GM23338 (cell line): ENCODE measurements at regions not wholly inside any gene's neighbourhood (a gene's known extent, or its start where the extent isn't known, plus 50 kb on each side); places are given as distances from the start of the nearest gene placed in this dataset.

Experiments used
- ATAC-seq: fragments of 200-7000 bp; cut with Tn5 transposase; 3 replicates; pipeline ENCODE4 v1.9.1; 2020
- DNase-seq: peaks from one replicate; pipeline ENCODE4 v3.0.0-alpha.2; 2015; ENCODE audit warnings: low spot score
- H2AFZ ChIP-seq: fragments of 200-600 bp; sonication (generic); 2 replicates; pipeline ENCODE4 v1.8.0; 2016; ENCODE audit warnings: antibody characterized with exemption, mild to moderate bottlenecking, moderate library complexity
- H3F3A ChIP-seq: fragments of 200-600 bp; sonication (generic); replicated peaks from 2 replicates; pipeline ENCODE4 v1.8.0; 2017; ENCODE audit warnings: antibody characterized with exemption, mixed run types, low read depth
- H3K27ac ChIP-seq: fragments of 200-600 bp; sonication (generic); 2 replicates; pipeline ENCODE4 v1.6.1; 2016; ENCODE audit warnings: low read depth
- H3K27me3 ChIP-seq: fragments of 200-600 bp; sonication (generic); 2 replicates; pipeline ENCODE4 v1.8.0; 2016; ENCODE audit warnings: mild to moderate bottlenecking, mixed run types, moderate library complexity; ENCODE audit not compliant: insufficient read depth
- H3K36me3 ChIP-seq: fragments of 200-600 bp; sonication (generic); 2 replicates; pipeline ENCODE4 v1.8.0; 2016; ENCODE audit warnings: mild to moderate bottlenecking; ENCODE audit not compliant: insufficient read depth
- H3K4me1 ChIP-seq: fragments of 200-600 bp; sonication (generic); 2 replicates; pipeline ENCODE4 v1.8.0; 2016; ENCODE audit warnings: mild to moderate bottlenecking, moderate library complexity; ENCODE audit not compliant: insufficient read depth
- H3K4me2 ChIP-seq: fragments of 200-600 bp; sonication (generic); 2 replicates; pipeline ENCODE4 v1.7.1; 2017; ENCODE audit warnings: mixed run types
- H3K4me3 ChIP-seq: fragments of 200-600 bp; sonication (generic); 2 replicates; pipeline ENCODE4 v1.6.1; 2016; ENCODE audit warnings: mixed run types
- H3K79me2 ChIP-seq: fragments of 200-600 bp; sonication (generic); replicated peaks from 2 replicates; pipeline ENCODE4 v1.8.0; 2017; ENCODE audit warnings: mild to moderate bottlenecking; ENCODE audit not compliant: insufficient read depth
- H3K9me2 ChIP-seq: fragments of 200-600 bp; sonication (generic); 2 replicates; pipeline ENCODE4 v1.8.0; 2017; ENCODE audit not compliant: insufficient read depth
- H4K20me1 ChIP-seq: fragments of 200-600 bp; sonication (generic); replicated peaks from 2 replicates; pipeline ENCODE4 v1.8.0; 2017; ENCODE audit warnings: mild to moderate bottlenecking; ENCODE audit not compliant: insufficient read depth
- H3K27ac Mint-ChIP-seq: 2 replicates; pipeline ENCODE4 v1.8.0; 2020; ENCODE audit warnings: inconsistent platforms, mild to moderate bottlenecking, moderate library complexity, mixed read lengths
- H3K27me3 Mint-ChIP-seq: 3 replicates; pipeline ENCODE4 v1.8.0; 2022; ENCODE audit warnings: low read depth, mild to moderate bottlenecking, moderate library complexity, mixed read lengths, inconsistent platforms; ENCODE audit not compliant: insufficient read depth, poor library complexity
- H3K36me3 Mint-ChIP-seq: 3 replicates; pipeline ENCODE4 v1.8.0; 2021; ENCODE audit warnings: low read depth, mild to moderate bottlenecking, inconsistent platforms, moderate library complexity, mixed read lengths
- H3K4me1 Mint-ChIP-seq: 3 replicates; pipeline ENCODE4 v1.8.0; 2020; ENCODE audit warnings: mild to moderate bottlenecking, inconsistent platforms, mixed read lengths
- H3K4me3 Mint-ChIP-seq: 3 replicates; pipeline ENCODE4 v1.8.0; 2021; ENCODE audit warnings: moderate library complexity, mild to moderate bottlenecking, inconsistent platforms, mixed read lengths
- H3K9me3 Mint-ChIP-seq: 3 replicates; pipeline ENCODE4 v1.8.0; 2020; ENCODE audit warnings: moderate library complexity, mild to moderate bottlenecking, inconsistent platforms, mixed read lengths
- CREB1 ChIP-seq: fragments of 250-450 bp; sonication (Bioruptor Pico); IDR thresholded peaks from 2 replicates; pipeline ENCODE4 v1.5.0; 2020; ENCODE audit warnings: low read depth, mild to moderate bottlenecking, moderate library complexity
- EZH2 ChIP-seq: fragments of 200-600 bp; sonication (generic); IDR thresholded peaks from one replicate; pipeline ENCODE4 v1.8.0; 2017; ENCODE audit warnings: antibody characterized with exemption, mild to moderate bottlenecking, low read depth; ENCODE audit not compliant: unreplicated experiment
- EZH2phosphoT487 ChIP-seq: fragments of 200-600 bp; sonication (generic); IDR thresholded peaks from one replicate; pipeline ENCODE4 v1.8.1; 2018; ENCODE audit warnings: antibody characterized with exemption; ENCODE audit not compliant: unreplicated experiment
- JUNB ChIP-seq: IDR thresholded peaks from one replicate; pipeline ENCODE4 v1.6.1; 2016; ENCODE audit warnings: antibody characterized with exemption; ENCODE audit not compliant: unreplicated experiment
- NANOG ChIP-seq: IDR thresholded peaks from 2 replicates; pipeline ENCODE4 v1.6.1; 2016; ENCODE audit warnings: antibody characterized with exemption, borderline replicate concordance
- POLR2AphosphoS5 ChIP-seq: IDR thresholded peaks from 2 replicates; pipeline ENCODE4 v1.6.1; 2016; ENCODE audit warnings: antibody characterized with exemption, low read depth
- STAT1 ChIP-seq: IDR thresholded peaks from one replicate; pipeline ENCODE4 v1.6.1; 2016; ENCODE audit warnings: antibody characterized with exemption; ENCODE audit not compliant: unreplicated experiment
- ZNF114 ChIP-seq: fragments of 250-450 bp; sonication (Bioruptor Pico); IDR thresholded peaks from 2 replicates; pipeline ENCODE4 v1.5.0; 2020; ENCODE audit warnings: mild to moderate bottlenecking, moderate library complexity
- ZNF331 ChIP-seq: fragments of 250-450 bp; sonication (Bioruptor Pico); IDR thresholded peaks from 2 replicates; pipeline ENCODE4 v1.5.0; 2020; ENCODE audit warnings: low read depth, mild to moderate bottlenecking, moderate library complexity
- TF ChIP-seq, protein P1 (sequence below): IDR thresholded peaks from 2 replicates; pipeline ENCODE4 v1.6.1; 2016; ENCODE audit warnings: antibody characterized with exemption
- TF ChIP-seq, protein P2 (sequence below): IDR thresholded peaks from one replicate; pipeline ENCODE4 v1.6.1; 2018; ENCODE audit warnings: antibody characterized with exemption; ENCODE audit not compliant: unreplicated experiment
- TF ChIP-seq, protein P3 (sequence below), 2 experiments: fragments of 200-600 bp in 1 of 2; sonication (generic) in 1 of 2; conservative IDR thresholded peaks; 2 replicates each; pipeline versions ENCODE4 v1.5.1 to v1.6.1; 2016 to 2017; ENCODE audit warnings: antibody characterized with exemption in 2 of 2, low read depth in 2 of 2, mild to moderate bottlenecking in 2 of 2, moderate library complexity in 1 of 2
- TF ChIP-seq, protein P4 (sequence below): fragments of 250-450 bp; sonication (Bioruptor Pico); IDR thresholded peaks from 2 replicates; pipeline ENCODE4 v1.5.0; 2020; ENCODE audit warnings: mild to moderate bottlenecking, moderate library complexity

DNA sequence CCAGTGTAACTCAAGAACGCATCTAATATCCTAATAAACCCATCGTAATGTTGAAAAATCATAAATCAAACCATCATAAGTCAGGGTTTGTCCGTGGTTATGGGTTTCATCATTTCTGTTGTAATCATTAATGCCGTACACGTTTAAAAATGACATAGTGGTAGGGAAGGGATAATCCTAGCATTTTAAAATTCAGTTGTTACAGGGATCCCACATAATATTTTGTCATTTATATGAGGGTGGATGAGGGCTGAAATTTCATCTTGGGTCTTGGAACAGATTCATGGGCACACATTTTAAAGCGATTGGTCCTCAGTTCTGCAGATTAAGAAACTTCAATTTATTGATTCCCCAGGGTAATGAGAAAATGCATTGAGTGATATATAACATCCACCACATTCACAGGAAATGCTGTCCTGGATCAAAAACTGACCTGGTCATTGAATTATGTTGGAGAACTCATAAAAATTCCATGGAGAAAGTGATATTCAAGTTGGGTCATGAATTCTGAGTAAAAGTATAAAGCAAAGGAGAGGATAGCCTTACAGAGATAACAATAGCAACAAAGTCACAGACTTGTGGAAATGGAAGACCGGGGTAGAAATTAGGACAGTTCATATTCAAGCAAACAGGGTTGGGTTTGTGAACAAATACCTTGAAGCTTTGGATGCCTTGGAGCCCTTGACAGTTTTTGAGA lies 1527.3 kb upstream of the TPTE start:
- TF ChIP-seq, protein P1, sequence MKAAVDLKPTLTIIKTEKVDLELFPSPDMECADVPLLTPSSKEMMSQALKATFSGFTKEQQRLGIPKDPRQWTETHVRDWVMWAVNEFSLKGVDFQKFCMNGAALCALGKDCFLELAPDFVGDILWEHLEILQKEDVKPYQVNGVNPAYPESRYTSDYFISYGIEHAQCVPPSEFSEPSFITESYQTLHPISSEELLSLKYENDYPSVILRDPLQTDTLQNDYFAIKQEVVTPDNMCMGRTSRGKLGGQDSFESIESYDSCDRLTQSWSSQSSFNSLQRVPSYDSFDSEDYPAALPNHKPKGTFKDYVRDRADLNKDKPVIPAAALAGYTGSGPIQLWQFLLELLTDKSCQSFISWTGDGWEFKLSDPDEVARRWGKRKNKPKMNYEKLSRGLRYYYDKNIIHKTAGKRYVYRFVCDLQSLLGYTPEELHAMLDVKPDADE: no peak
- TF ChIP-seq NANOG (no peak), POLR2AphosphoS5 (no peak), ZNF331 (CRISPR knock-in tag) (no peak), EZH2 (no peak), STAT1 (no peak), ZNF114 (CRISPR knock-in tag) (no peak), CREB1 (CRISPR knock-in tag) (no peak), EZH2phosphoT487 (no peak), JUNB (no peak)
- TF ChIP-seq, protein P2, sequence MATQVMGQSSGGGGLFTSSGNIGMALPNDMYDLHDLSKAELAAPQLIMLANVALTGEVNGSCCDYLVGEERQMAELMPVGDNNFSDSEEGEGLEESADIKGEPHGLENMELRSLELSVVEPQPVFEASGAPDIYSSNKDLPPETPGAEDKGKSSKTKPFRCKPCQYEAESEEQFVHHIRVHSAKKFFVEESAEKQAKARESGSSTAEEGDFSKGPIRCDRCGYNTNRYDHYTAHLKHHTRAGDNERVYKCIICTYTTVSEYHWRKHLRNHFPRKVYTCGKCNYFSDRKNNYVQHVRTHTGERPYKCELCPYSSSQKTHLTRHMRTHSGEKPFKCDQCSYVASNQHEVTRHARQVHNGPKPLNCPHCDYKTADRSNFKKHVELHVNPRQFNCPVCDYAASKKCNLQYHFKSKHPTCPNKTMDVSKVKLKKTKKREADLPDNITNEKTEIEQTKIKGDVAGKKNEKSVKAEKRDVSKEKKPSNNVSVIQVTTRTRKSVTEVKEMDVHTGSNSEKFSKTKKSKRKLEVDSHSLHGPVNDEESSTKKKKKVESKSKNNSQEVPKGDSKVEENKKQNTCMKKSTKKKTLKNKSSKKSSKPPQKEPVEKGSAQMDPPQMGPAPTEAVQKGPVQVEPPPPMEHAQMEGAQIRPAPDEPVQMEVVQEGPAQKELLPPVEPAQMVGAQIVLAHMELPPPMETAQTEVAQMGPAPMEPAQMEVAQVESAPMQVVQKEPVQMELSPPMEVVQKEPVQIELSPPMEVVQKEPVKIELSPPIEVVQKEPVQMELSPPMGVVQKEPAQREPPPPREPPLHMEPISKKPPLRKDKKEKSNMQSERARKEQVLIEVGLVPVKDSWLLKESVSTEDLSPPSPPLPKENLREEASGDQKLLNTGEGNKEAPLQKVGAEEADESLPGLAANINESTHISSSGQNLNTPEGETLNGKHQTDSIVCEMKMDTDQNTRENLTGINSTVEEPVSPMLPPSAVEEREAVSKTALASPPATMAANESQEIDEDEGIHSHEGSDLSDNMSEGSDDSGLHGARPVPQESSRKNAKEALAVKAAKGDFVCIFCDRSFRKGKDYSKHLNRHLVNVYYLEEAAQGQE: no peak
- TF ChIP-seq, protein P3, sequence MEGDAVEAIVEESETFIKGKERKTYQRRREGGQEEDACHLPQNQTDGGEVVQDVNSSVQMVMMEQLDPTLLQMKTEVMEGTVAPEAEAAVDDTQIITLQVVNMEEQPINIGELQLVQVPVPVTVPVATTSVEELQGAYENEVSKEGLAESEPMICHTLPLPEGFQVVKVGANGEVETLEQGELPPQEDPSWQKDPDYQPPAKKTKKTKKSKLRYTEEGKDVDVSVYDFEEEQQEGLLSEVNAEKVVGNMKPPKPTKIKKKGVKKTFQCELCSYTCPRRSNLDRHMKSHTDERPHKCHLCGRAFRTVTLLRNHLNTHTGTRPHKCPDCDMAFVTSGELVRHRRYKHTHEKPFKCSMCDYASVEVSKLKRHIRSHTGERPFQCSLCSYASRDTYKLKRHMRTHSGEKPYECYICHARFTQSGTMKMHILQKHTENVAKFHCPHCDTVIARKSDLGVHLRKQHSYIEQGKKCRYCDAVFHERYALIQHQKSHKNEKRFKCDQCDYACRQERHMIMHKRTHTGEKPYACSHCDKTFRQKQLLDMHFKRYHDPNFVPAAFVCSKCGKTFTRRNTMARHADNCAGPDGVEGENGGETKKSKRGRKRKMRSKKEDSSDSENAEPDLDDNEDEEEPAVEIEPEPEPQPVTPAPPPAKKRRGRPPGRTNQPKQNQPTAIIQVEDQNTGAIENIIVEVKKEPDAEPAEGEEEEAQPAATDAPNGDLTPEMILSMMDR (conservative IDR thresholded peaks at IDR 0.05; ENCODE audit: low read depth in 2 of 2): no peak
- TF ChIP-seq, protein P4, sequence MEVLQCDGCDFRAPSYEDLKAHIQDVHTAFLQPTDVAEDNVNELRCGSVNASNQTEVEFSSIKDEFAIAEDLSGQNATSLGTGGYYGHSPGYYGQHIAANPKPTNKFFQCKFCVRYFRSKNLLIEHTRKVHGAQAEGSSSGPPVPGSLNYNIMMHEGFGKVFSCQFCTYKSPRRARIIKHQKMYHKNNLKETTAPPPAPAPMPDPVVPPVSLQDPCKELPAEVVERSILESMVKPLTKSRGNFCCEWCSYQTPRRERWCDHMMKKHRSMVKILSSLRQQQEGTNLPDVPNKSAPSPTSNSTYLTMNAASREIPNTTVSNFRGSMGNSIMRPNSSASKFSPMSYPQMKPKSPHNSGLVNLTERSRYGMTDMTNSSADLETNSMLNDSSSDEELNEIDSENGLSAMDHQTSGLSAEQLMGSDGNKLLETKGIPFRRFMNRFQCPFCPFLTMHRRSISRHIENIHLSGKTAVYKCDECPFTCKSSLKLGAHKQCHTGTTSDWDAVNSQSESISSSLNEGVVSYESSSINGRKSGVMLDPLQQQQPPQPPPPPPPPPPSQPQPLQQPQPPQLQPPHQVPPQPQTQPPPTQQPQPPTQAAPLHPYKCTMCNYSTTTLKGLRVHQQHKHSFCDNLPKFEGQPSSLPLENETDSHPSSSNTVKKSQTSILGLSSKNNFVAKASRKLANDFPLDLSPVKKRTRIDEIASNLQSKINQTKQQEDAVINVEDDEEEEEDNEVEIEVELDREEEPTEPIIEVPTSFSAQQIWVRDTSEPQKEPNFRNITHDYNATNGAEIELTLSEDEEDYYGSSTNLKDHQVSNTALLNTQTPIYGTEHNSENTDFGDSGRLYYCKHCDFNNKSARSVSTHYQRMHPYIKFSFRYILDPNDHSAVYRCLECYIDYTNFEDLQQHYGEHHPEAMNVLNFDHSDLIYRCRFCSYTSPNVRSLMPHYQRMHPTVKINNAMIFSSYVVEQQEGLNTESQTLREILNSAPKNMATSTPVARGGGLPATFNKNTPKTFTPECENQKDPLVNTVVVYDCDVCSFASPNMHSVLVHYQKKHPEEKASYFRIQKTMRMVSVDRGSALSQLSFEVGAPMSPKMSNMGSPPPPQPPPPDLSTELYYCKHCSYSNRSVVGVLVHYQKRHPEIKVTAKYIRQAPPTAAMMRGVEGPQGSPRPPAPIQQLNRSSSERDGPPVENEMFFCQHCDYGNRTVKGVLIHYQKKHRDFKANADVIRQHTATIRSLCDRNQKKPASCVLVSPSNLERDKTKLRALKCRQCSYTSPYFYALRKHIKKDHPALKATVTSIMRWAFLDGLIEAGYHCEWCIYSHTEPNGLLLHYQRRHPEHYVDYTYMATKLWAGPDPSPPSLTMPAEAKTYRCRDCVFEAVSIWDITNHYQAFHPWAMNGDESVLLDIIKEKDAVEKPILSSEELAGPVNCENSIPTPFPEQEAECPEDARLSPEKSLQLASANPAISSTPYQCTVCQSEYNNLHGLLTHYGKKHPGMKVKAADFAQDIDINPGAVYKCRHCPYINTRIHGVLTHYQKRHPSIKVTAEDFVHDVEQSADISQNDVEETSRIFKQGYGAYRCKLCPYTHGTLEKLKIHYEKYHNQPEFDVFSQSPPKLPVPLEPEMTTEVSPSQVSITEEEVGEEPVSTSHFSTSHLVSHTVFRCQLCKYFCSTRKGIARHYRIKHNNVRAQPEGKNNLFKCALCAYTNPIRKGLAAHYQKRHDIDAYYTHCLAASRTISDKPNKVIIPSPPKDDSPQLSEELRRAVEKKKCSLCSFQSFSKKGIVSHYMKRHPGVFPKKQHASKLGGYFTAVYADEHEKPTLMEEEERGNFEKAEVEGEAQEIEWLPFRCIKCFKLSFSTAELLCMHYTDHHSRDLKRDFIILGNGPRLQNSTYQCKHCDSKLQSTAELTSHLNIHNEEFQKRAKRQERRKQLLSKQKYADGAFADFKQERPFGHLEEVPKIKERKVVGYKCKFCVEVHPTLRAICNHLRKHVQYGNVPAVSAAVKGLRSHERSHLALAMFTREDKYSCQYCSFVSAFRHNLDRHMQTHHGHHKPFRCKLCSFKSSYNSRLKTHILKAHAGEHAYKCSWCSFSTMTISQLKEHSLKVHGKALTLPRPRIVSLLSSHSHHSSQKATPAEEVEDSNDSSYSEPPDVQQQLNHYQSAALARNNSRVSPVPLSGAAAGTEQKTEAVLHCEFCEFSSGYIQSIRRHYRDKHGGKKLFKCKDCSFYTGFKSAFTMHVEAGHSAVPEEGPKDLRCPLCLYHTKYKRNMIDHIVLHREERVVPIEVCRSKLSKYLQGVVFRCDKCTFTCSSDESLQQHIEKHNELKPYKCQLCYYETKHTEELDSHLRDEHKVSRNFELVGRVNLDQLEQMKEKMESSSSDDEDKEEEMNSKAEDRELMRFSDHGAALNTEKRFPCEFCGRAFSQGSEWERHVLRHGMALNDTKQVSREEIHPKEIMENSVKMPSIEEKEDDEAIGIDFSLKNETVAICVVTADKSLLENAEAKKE (CRISPR knock-in tag): no peak
- Mint-ChIP-seq H3K27me3 (peaks cover 40% of the 10 kb centered on the region), H3K27ac (no peak overlapping the region), H3K4me3 (no peak overlapping the region), H3K4me1 (no peaks in the 10 kb centered on the region), H3K36me3 (peaks cover 67% of the 10 kb centered on the region), H3K9me3 (peaks cover 98% of the 10 kb centered on the region)
- H3K27ac ChIP-seq: no peak overlapping the region
- no peaks in the 10 kb centered on the region for H3K79me2 ChIP-seq
- H3K36me3 ChIP-seq: no peaks in the 10 kb centered on the region
- no peak overlapping the region for H2AFZ ChIP-seq
- DNase-seq (peak; percentile 68), ATAC-seq (no peak)
- no peak overlapping the region for H3K4me3 ChIP-seq
- no peaks in the 10 kb centered on the region for H3K9me2 ChIP-seq
- no peaks in the 10 kb centered on the region for H3K4me1 ChIP-seq
- no peaks in the 10 kb centered on the region for H3K27me3 ChIP-seq
- H3K4me2 ChIP-seq: no peak overlapping the region
- H3F3A ChIP-seq: no peaks in the 10 kb centered on the region
- H4K20me1 ChIP-seq: no peaks in the 10 kb centered on the region
